ENCODE measurements at regions not wholly inside any gene's neighbourhood (a gene's known extent, or its start where the extent isn't known, plus 50 kb on each side); places are given as distances from the start of the nearest gene placed in this dataset.

DNA sequence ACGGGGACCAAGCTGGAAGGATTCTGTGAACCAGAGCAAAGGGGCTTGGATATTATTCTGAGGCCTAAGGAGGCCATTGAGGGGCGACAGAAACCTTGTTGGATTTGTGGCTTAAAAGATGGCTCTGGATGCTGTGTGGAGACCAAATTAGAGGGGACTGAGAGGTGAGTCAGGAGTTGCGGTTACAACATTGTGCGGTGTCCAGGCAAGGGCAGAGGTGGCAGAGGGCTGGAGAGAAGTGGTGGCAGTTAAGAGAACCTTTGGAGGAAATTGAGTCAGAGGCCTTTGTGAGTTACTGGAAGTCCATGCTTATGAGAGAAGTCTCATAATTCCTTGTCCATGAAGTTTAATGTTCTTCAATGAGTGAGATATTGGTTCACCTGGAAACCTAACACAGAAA lies 143.2 kb downstream of the FAM43A start:
- DNase-seq (ENCODE audit: insufficient read length), result no peak
- FAIRE-seq, result no peak
- TF ChIP-seq POLR2AphosphoS5 (IDR thresholded peaks at IDR 0.05; ENCODE audit: low read depth, low read length) (no peak), POLR2A (IDR thresholded peaks at IDR 0.05; ENCODE audit: low read depth, low read length) (no peak), TAF1 (IDR thresholded peaks at IDR 0.05; ENCODE audit: borderline replicate concordance, low read depth, low read length) (no peak)

DNA sequence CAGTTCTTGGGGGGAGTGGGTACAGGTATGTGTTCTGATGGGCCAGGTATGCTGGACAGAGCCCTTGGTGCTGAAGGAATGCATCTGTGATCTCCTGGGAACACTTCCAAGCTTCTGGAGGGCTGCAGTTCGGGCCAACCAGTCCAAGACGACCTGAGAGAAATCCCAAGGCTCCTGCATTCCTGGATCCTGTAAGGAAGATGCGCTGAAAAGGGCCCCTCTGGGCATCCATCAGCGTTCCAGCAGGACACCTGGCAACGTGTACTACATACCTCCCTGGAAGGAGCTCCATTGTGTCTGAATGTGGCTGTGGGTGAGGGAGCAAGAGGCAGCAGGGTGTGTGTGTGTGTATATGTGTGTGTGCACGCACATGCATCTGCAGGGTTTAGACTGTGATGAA lies 144.7 kb downstream of the FAM43A start:
- TF ChIP-seq TAF1 (IDR thresholded peaks at IDR 0.05; ENCODE audit: borderline replicate concordance, low read depth, low read length), result no peak
- no peak for TF ChIP-seq POLR2AphosphoS5 (IDR thresholded peaks at IDR 0.05; ENCODE audit: low read depth, low read length)
- no peak for TF ChIP-seq POLR2A (IDR thresholded peaks at IDR 0.05; ENCODE audit: low read depth, low read length)
- DNase-seq (ENCODE audit: insufficient read length), result no peak
- no peak for FAIRE-seq

DNA sequence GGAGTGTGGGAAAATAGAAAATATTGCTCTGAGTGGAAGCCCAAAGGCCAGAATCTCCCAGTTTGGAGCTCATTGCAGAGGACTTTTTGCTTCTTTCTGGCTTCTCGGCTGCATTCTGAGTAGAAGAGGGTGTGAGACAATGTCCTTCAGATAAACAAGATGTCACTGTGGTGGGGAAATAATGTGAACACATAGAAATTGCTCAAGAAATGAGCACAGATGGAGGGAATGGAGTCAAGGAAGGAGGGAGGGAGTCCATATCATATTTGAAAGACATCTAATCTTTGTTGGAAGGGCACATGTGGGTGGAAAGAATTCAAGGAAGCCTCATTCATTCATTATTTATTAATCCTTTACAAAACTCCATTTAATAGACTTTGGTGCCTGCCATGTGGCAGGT lies 145.3 kb downstream of the FAM43A start:
- TF ChIP-seq POLR2AphosphoS5 (IDR thresholded peaks at IDR 0.05; ENCODE audit: low read depth, low read length) (no peak), POLR2A (IDR thresholded peaks at IDR 0.05; ENCODE audit: low read depth, low read length) (no peak), TAF1 (IDR thresholded peaks at IDR 0.05; ENCODE audit: borderline replicate concordance, low read depth, low read length) (no peak)
- FAIRE-seq, result no peak

GRCh38 chr3:194832346-194833104 lies 146.8 kb downstream of the FAM43A start:
- DNase-seq (ENCODE audit: insufficient read length) (no peak), FAIRE-seq (no peak)
- TF ChIP-seq POLR2A (IDR thresholded peaks at IDR 0.05; ENCODE audit: low read depth, low read length) (no peak), POLR2AphosphoS5 (IDR thresholded peaks at IDR 0.05; ENCODE audit: low read depth, low read length) (no peak), TAF1 (IDR thresholded peaks at IDR 0.05; ENCODE audit: borderline replicate concordance, low read depth, low read length) (no peak)

More for the DNA sequence above, 145.3 kb downstream of the FAM43A start:
- no peak for DNase-seq (ENCODE audit: insufficient read length)

GRCh38 chr3:194833114-194833910 lies 147.6 kb downstream of the FAM43A start:
- TF ChIP-seq POLR2A (IDR thresholded peaks at IDR 0.05; ENCODE audit: low read depth, low read length), result no peak
- no peak for TF ChIP-seq TAF1 (IDR thresholded peaks at IDR 0.05; ENCODE audit: borderline replicate concordance, low read depth, low read length)
- TF ChIP-seq POLR2AphosphoS5 (IDR thresholded peaks at IDR 0.05; ENCODE audit: low read depth, low read length), result no peak
- DNase-seq (ENCODE audit: insufficient read length), result no peak
- FAIRE-seq, result no peak

GRCh38 chr3:194836661-194837060 lies 151.0 kb downstream of the FAM43A start:
- no peak for TF ChIP-seq POLR2A (IDR thresholded peaks at IDR 0.05; ENCODE audit: low read depth, low read length)
- TF ChIP-seq TAF1 (IDR thresholded peaks at IDR 0.05; ENCODE audit: borderline replicate concordance, low read depth, low read length), result no peak
- TF ChIP-seq POLR2AphosphoS5 (IDR thresholded peaks at IDR 0.05; ENCODE audit: low read depth, low read length), result no peak
- no peak for DNase-seq (ENCODE audit: insufficient read length)
- FAIRE-seq, result no peak

DNA sequence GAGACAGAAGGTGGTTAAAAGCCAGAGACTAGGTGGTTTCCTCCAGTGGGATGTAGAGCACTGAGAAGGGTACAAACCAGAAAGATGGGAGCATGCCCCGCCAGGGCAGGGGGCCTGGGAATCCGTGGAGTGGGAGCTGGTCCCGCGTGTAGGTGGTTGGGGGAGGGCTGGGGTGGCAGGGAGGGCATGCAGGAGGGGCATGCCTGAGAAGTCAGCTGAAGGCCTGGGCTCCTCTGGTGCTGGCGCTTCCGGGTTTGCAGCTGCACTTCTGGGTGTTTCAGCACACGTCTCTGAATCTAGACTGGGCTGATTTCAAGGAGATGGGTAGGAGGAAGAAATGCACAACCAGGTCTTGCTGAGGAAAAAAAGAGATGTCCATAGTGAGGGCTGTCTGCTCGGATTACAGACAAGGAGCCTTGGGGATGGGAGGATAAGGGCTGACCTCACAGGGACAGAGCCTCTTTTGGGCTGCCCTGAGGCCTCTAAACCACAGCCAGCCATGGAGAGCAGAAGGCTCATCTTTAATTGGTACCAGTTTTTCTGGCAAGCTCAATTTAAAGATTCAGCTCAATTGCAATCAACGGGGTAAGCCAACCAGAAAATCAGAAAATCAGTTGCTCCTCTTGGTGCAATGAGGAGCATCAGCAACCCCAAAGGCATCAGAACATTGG lies 151.9 kb downstream of the FAM43A start:
- no peak for FAIRE-seq
- no peak for TF ChIP-seq POLR2AphosphoS5 (IDR thresholded peaks at IDR 0.05; ENCODE audit: low read depth, low read length)
- TF ChIP-seq POLR2A (IDR thresholded peaks at IDR 0.05; ENCODE audit: low read depth, low read length), result no peak
- TF ChIP-seq TAF1 (IDR thresholded peaks at IDR 0.05; ENCODE audit: borderline replicate concordance, low read depth, low read length), result no peak
- DNase-seq (ENCODE audit: insufficient read length), result no peak

GRCh38 chr3:194838236-194838635 lies 152.6 kb downstream of the FAM43A start:
- TF ChIP-seq POLR2AphosphoS5 (IDR thresholded peaks at IDR 0.05; ENCODE audit: low read depth, low read length) (no peak), TAF1 (IDR thresholded peaks at IDR 0.05; ENCODE audit: borderline replicate concordance, low read depth, low read length) (no peak), POLR2A (IDR thresholded peaks at IDR 0.05; ENCODE audit: low read depth, low read length) (no peak)
- FAIRE-seq (no peak), DNase-seq (ENCODE audit: insufficient read length) (no peak)

DNA sequence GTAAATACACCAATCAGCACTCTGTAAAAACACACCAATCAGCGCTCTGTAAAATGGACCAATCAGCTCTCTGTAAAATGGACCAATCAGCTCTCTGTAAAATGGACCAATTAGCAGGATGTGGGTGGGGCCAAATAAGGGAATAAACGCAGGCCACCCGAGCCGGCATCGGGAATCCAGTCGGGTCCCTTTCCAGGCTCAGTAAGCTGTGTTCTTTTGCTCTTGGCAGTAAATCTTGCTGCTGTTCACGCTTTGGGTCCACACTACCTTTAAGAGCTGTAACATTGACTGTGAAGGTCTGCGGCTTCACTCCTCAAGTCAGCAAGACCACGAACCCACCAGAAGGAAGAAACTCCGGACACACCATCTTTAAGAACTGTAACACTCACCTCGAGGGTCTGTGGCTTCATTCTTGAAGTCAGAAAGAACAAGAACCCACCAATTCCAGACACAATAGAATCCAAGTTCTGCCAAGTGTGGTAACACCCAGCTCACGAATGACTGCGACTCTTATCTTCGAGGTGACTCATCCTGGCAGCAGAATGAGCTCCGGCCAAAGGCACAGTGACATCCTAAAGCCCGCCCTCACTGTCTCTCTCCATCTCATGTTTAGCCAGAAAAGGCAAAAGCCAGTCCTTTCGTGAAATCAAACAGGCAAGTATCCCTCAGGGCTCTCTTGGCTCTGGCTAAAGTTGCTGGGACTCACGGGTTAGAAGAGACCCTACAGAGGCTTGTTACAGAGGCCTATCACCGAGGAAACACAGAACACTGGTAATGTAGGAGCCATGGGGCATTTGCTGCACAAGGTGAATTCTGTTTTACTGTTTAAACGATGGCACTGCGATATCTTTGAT lies 155.2 kb downstream of the FAM43A start:
- TF ChIP-seq POLR2A (IDR thresholded peaks at IDR 0.05; ENCODE audit: low read depth, low read length), result no peak
- no peak for TF ChIP-seq TAF1 (IDR thresholded peaks at IDR 0.05; ENCODE audit: borderline replicate concordance, low read depth, low read length)
- TF ChIP-seq POLR2AphosphoS5 (IDR thresholded peaks at IDR 0.05; ENCODE audit: low read depth, low read length), result no peak
- no peak for DNase-seq (ENCODE audit: insufficient read length)
- no peak for FAIRE-seq

- no peak for FAIRE-seq
- DNase-seq (ENCODE audit: insufficient read length), result no peak
Observed at GRCh38 chr3:194841515-194841841, 155.8 kb downstream of the FAM43A start.

DNA sequence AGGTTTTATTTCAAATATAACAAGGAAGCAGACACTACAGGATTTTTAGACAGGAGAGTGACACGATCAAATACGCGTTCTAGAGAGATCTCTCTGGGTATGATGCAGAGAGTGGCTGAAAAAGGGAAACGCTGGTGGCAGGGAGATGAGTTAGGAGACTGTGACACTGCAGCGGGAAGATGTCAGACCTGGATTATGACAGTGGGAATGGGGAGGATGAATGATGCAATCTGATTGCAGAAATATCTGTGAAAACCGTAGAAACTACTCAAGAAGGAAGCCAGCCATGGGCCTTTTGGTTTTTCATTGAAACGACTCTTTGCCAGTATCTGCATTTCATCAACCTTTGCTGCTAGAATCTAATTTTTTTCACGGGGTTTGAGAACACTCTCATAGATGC lies 157.9 kb downstream of the FAM43A start:
- FAIRE-seq (no peak), DNase-seq (ENCODE audit: insufficient read length) (no peak)
- no peak for TF ChIP-seq POLR2A (IDR thresholded peaks at IDR 0.05; ENCODE audit: low read depth, low read length)
- no peak for TF ChIP-seq TAF1 (IDR thresholded peaks at IDR 0.05; ENCODE audit: borderline replicate concordance, low read depth, low read length)
- TF ChIP-seq POLR2AphosphoS5 (IDR thresholded peaks at IDR 0.05; ENCODE audit: low read depth, low read length), result no peak

More at GRCh38 chr3:194841515-194841841, 155.8 kb downstream of the FAM43A start:
- TF ChIP-seq TAF1 (IDR thresholded peaks at IDR 0.05; ENCODE audit: borderline replicate concordance, low read depth, low read length) (no peak), POLR2AphosphoS5 (IDR thresholded peaks at IDR 0.05; ENCODE audit: low read depth, low read length) (no peak), POLR2A (IDR thresholded peaks at IDR 0.05; ENCODE audit: low read depth, low read length) (no peak)
